ENCODE measurements at regions not wholly inside any gene's neighbourhood (a gene's known extent, or its start where the extent isn't known, plus 50 kb on each side); places are given as distances from the start of the nearest gene placed in this dataset.
"Not testable (repeated sequence)": the region's sequence is repeated elsewhere in the genome, so short reads cannot be mapped to it uniquely, and the experiment has no call there.

- TF ChIP-seq CTCF (IDR thresholded peaks at IDR 0.05; ENCODE audit: insufficient read depth, missing control alignments) = no peak
- FAIRE-seq (no peak), DNase-seq (ENCODE audit: insufficient read length, low spot score) (no peak)
Observed at GRCh38 chr5:17099946-17100345, 117.5 kb upstream of the BASP1 start.

DNA sequence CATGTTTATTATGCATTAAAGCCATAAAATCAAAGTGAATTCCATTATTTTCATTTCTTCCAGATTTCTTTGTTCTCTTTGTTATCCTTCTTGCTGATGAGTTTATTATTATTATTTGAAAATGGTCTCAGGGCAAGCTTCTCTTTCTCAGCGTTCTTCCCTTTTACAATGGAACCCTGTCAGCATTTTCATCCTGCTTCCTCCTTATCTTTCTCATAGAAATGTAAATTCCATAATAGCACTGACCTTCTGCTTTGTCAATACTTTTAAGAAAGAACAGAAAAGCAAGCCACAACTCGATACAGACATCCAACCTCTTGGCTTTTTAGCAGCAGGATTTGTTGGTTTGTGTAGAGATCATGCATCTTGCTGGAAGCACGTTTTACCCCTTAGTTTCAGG is 114.0 kb upstream of the BASP1 start:
- TF ChIP-seq CTCF (IDR thresholded peaks at IDR 0.05; ENCODE audit: insufficient read depth, missing control alignments) = no peak
- FAIRE-seq = no peak

DNA sequence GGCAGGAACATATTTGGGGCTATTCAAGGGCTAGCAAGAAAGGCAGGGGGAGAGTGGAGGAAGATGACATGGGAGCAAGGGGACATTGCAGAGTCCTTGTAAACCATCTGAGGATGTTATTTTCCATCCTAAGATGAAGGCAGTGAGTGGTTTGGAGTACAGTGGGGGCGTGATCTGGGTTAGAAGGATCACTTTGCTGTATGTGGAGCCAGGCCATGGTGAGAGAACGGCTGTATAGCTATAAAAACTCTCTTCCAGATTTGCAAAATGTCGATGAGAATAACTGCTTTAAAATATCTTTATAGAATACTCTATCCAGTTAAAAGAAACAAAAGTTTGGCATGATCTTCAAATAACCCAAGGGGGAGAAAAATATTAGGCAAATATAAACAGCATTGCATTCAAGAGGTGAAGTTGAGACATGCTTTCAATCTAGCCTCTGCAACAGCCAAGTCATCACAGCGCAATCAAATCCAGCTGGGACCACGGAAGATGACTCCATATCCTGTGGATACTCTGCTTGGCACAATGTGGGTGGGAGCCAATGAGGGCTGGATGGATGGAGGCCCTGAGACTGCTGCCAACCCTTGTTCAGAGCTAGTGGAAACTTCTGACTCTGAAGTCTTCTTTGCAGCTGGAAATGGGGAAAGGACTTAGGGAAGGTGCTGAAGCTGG is 111.5 kb upstream of the BASP1 start:
- TF ChIP-seq CTCF (IDR thresholded peaks at IDR 0.05; ENCODE audit: insufficient read depth, missing control alignments) = no peak
- FAIRE-seq = no peak
- DNase-seq (ENCODE audit: insufficient read length, low spot score) = no peak

More for the DNA sequence above, 114.0 kb upstream of the BASP1 start:
- no peak for DNase-seq (ENCODE audit: insufficient read length, low spot score)

GRCh38 chr5:17106521-17106920 is 110.9 kb upstream of the BASP1 start:
- no peak for DNase-seq (ENCODE audit: insufficient read length, low spot score)
- no peak for FAIRE-seq
- TF ChIP-seq CTCF (IDR thresholded peaks at IDR 0.05; ENCODE audit: insufficient read depth, missing control alignments) = no peak

DNA sequence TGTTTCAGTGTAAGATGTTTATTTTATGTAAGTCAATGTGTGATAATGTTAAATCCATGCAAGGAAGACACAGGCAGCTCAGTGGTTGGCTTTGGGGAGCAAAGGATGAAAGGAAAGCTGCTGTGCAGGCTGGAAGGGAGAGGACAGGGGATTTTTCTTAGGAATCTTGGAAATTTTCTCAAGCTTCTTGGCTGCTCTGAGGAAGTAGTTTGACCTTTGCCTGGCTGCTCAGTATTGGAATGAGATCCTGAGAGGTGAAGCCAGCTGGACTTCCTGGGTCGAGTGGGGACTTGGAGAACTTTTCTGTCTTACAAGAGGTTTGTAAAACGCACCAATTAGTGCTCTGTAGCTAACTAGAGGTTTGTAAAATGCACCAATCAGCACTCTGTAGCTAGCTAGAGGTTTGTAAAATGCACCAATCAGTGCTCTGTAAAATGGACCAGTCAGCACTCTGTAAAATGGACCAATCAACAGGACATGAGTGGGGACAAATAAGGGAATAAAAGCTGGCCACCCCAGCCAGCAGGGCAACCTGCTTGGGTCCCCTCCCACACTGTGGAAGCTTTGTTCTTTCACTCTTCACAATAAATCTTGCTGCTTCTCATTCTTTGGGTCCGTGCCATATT is 105.2 kb upstream of the BASP1 start:
- FAIRE-seq; DNase-seq (ENCODE audit: insufficient read length, low spot score): not testable (repeated sequence)

DNA sequence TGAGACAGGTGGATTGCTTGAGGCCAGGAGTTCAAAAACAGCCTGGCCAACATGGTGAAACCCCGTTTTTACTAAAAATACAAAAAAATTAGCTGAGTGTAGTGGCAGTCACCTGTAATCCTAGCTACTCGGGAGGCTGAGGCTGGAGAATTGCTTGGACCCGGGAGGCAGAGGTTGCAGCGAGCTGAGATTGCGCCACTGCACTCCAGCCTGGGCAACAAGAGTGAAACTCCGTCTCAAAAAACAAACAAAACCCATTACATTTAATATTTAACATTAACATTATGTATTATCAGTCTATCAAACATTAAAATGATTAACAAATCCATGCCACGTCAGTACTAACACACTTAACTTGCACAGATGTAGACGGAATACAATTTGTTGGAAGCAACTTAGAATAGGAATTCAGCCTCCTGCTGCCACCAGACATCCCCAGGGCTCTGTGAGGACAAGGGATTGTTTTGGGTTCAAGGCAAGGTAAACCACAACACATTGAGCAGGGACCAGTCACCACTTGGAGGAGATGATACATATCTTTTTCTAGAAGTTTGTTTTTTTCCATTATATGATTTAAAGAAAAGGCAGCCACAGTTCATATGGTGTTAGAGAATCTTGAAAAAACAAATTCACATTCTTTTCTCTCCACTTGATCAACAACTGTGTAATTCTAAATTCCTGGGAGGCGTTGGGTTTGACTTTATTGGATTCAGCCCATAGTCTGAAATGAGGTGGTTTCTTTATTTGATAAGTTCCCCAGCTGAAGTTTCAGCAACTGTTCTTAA is 104.1 kb upstream of the BASP1 start:
- no peak for FAIRE-seq
- DNase-seq (ENCODE audit: insufficient read length, low spot score) = no peak
- no peak for TF ChIP-seq CTCF (IDR thresholded peaks at IDR 0.05; ENCODE audit: insufficient read depth, missing control alignments)

- FAIRE-seq (no peak), DNase-seq (ENCODE audit: insufficient read length, low spot score) (no peak)
- TF ChIP-seq CTCF (IDR thresholded peaks at IDR 0.05; ENCODE audit: insufficient read depth, missing control alignments) = no peak
Observed at GRCh38 chr5:17114233-17114632, 103.2 kb upstream of the BASP1 start.

Data from D721Med (cell line).